Ramos (cell line): ENCODE measurements at regions not wholly inside any gene's neighbourhood (a gene's known extent, or its start where the extent isn't known, plus 50 kb on each side); places are given as distances from the start of the nearest gene placed in this dataset.

Experiments used
- in situ Hi-C: fragments of 300-500 bp; cut with MboI; formaldehyde crosslinking; loops from one replicate; pipeline ENCODE4 v1.14.3; 2022; ENCODE audit warnings: low sequenced_read_pairs; ENCODE audit not compliant: unreplicated experiment

DNA sequence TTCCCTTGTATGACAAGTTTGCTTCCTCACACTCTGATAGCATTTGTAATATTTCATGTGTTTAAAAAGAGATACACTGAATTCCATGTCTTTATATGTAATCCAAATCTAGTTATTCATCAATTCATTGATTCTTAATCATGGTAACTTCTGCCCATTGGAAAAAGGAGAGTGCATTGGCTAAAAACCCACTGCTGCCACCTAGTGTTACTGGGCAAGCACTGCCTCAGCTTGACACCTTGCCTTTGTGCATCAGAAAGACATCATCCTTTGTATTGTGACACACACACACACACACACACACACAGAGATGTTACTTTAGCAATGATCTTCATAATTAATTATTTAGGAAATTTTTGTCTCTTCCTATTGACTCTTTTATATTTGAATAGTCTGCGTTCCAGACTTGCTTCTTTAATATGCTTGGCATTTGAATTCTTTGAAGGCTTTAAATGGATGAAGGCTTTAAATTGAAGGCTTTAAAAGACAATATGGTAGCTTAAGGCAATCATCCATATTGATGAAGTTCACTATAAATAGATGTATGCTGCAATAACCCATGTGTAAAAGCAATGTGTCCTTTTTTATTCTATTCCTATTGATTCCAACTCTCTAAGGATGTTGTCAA is 414.2 kb upstream of the CHST9 start:
- in situ Hi-C loops: loop anchor here (10.0 kb wide), 1 partner anchor 575 kb away; no protein-coding TSS in a partner anchor

DNA sequence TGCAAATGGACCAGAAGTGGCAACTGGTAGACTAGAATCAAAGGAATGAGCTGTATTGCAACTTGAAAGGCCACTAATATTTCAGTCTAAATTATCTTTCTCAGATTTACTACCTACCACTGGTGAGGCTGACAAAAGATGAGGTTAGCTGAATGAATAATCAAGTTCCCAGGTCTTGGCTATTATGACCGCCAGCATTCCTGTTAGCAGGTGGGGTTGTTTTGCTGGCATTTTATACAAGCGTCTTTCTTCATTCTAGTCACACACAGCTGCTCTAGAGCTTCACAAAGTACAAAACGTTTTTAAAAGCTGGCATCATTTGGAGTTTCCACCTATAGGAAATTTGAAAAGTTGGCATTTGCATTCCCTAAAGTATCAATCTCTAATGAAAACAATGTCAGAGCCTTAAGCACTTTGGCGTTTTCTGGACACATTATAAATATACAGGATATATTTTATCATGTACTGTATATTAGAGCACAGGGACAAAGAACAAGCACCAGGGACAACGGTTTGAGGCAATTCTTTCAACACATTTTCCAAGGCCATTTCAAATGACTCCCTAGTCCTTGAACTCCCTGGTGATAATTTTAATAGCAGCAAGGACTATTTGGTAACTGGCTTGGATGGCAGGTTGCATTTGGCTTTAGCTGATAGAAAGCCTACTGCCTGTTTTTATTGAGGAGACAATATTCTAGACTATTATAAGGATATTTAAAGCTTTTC is 410.2 kb upstream of the CHST9 start:
- in situ Hi-C loops: loop anchor here (10.0 kb wide), 1 partner anchor 570 kb away; no protein-coding TSS in a partner anchor

DNA sequence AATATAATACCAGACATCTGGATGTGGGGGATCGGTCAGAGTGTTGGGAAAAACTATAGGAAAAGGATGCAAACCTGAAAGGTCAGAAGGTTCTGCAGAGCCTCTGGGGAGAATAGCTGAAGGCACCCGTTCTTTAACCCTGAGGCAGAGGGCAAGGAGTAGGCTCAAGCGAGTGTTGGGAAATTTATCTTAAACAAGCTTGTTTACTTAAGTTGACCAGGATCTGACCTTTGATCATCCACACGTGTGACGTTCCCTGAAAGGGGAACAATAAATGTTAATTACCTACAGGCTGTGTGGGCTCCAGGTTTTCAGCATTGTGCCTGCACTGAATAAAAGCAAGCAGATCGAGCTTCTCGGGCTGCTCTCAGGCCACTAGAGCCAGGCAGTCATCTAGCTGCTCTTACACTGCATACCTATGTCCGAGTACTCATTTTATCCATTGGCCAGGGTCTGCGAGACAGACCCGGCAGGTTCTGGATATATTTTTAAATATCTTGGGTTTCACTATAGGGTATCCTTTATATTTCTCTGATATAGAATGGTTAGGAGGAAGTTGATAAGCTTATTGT is 400.6 kb upstream of the CHST9 start:
- in situ Hi-C loops: no loop called here

DNA sequence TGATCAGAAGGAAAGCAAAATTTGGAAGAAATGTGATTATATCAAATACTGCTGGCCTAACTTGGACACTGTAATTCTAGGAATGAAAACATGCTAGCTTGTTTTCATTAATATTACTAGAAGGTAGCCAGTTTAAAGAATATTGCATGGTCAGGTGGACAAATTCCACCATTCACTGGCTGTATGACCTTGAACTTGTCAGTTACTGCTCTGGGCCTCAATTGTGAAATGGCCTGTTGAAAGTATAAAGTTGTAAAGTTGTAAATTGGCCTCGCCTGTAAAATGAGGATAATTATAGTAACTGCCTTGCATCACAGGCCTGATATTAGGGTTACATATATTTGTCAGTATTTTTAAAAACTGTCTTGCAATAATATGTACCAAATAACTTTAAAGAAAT is 398.4 kb upstream of the CHST9 start:
- in situ Hi-C loops: no loop called here

DNA sequence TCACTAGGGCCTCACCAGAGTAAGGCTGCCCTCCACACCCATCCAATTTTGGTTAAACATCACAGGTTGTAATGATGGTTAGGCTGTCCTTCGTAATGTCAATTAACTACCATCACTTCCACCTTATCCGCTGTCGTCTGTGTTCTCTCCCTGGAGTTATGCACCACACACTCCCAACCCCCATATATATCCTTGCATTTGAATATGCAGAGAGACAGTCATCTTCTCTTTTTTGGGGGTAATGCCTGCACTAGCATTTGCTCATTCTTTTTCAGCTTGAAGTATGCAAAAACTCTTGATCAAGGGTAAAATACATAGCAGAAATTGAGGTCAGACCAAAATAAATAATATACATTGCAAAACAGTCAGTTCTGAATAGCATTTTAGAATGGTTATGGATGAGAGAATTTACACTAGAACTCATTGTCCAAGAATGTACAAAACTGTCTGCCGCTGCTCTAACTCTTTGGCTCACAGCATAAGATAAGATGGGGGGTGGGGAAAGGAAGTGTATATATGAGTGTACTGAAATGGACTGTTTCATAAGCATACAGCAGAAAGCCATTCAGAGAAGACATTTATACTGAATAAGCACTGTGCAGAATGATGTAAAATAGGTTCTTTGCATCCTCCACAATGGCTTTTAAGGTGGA is 397.8 kb upstream of the CHST9 start:
- in situ Hi-C loops: no loop called here

DNA sequence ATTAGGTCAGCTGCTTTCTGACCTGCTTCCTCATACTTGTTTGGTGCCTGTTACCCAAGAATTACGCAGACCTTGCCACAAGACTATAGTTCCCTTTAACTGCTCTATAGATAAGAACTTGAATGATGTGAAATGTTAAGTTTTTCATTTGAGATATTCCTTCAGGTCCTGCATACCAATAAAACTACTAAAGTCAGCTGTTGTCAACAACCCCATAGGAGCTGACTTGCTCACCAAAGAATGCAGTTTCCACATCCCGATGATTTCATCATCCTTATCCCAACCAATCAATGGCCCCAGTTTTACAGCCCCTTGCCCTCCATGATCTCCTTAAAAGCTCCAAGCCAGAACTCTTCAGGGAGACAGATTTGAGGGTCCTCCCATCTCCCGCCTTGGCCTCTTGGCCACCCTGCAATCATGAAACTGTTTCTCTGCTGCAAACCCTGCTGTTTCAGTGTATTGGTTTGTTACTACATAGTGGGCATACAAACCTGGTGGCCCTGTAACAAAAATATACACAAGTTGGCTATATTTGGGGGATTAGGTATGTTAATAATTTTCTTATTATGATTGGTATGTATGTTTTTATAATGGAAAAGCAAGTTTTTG is 396.3 kb upstream of the CHST9 start:
- in situ Hi-C loops: no loop called here

DNA sequence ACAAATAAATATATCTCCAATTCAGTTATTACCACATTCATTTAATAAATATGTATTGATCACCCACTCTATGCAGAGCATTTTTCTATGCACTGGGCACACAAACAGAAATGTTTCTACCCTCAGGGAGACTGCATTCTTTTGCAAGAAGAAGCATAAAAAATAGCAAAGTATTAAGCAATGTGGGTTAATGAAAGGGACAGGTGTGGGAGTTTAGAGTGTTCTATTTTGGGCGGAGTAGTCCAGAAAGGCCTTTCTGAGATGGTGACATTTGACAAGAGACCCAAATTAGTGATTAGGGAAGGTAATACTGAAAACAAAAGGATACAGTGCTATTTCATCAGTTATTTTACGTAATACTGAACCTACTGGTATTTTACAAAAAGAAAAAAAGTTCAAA is 394.3 kb upstream of the CHST9 start:
- in situ Hi-C loops: no loop called here

DNA sequence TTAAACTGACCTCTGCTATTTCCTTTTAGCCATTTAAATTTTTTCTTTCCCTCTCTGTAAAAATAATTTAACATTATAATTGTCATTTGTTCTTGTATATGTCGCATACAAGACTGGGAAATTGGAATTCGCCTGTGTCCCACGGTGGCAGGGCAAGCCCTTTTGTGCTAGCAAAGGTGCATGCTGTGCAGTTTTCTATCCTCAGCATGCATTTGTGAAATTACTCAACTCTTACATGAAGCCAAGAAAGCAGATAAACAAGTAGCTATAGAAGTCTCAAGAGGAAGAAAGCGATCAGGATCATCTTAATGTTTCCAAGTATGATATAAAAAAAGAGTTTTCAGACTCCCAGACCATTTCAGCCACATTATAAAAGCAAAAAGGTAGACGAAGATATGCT is 392.6 kb upstream of the CHST9 start:
- in situ Hi-C loops: no loop called here

DNA sequence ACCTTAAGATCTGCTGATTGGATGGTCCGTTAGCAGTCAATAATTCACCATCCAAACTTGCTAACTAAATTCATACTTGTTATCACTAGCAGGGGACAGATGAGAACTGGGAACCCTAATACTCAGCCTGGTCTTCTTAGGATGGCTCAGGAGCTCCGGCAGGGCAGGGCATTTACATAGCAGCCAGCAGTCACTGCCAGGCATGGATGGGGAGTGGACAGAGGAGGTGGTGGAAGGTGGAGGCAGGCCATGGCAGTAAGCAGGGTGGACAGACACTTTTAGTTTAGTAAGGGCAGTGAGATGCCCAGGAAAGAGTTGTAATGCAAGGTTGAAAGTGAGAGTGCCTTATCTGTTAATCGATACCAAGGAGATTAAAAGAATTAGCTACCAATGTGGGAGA is 392.2 kb upstream of the CHST9 start:
- in situ Hi-C loops: no loop called here

DNA sequence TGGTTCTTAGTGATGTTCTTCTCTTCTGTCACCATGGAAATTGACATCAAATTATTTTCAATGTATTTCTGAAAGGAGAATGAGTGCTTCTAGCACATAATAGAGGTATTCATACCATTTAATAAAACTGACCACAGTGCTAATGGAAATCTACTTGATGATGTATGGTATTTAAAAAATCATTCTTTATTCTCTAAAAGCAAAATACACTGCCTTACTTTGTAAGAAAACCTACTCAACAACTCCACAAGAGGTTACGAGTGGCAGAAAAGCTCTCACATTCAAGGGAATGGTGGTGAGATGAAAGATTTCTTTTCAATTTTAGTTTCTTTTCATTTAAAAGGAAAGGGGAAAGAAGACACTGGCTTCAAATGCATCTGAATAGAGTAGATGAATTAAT is 382.3 kb upstream of the CHST9 start:
- in situ Hi-C loops: no loop called here

DNA sequence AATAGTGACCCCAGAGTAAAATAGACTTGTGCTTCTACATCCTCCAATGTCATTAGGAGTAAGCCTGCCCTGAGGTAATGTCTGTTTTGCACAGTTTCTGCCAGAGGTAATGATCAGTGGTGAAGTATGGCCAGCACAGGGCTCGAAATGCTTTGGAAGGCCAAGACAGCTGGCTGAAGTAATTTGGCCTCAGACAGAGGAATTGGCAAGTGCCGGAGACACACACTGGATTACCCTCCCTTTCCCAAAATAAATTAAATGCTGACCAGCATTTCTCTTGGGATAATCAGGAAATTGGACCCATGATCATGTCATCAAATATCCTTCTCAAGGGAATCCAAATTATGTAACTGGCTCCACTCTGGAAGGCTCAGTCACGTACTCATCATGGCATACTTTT is 379.0 kb upstream of the CHST9 start:
- in situ Hi-C loops: no loop called here

DNA sequence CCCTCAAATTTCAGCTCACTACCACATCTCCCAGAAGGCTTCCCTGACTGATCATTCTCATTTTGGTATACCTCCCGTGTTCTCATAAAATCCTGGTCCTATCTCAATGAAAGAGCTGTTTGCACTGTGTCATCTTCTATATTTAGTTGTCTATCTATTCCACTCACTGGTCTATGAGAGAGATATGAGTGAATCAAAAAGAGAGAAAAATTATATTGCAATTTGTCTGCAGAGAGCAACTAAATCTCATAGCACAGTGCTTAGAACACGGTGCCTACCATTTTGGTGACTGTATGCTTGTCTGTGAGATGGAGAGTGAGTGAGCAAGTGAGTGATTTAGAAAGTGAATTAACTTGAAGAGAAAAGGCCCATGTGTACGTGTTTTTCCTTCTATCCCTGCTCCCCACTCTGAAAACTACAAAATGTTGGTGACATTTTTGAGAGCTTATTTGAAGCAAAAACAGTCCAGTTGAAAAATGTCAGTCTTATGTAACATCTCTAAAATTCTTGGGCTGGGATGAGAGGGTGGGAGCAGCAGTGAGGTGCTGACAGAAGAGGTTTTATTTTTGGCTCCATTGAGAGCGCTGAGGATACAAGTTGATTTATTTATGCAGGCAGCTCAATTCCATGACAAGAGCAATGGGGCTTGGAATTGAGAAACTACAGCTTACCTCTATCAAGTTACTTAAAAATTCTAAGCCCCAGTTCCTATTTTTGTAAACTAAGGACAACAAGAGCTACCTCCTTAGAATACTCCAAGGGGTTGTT is 373.5 kb upstream of the CHST9 start:
- in situ Hi-C loops: no loop called here

DNA sequence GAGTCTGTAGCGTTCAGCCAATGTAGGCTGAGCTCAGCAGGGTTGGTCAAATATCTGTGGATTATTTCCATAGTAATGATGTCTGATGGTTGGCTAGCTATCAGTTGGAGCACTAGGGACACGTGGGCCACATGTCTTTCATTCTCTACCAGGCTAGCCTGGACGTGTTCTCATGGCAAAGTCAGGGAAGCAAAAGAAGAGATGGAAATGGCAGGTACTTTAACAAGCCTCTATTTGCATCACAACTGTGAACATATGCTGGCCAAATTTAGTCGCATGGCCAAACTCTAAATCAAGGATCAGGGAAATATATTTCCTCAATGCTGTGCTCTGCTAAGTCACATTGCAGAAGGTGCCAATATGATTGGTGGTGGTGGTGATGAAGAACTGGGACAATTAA is 371.6 kb upstream of the CHST9 start:
- in situ Hi-C loops: no loop called here

DNA sequence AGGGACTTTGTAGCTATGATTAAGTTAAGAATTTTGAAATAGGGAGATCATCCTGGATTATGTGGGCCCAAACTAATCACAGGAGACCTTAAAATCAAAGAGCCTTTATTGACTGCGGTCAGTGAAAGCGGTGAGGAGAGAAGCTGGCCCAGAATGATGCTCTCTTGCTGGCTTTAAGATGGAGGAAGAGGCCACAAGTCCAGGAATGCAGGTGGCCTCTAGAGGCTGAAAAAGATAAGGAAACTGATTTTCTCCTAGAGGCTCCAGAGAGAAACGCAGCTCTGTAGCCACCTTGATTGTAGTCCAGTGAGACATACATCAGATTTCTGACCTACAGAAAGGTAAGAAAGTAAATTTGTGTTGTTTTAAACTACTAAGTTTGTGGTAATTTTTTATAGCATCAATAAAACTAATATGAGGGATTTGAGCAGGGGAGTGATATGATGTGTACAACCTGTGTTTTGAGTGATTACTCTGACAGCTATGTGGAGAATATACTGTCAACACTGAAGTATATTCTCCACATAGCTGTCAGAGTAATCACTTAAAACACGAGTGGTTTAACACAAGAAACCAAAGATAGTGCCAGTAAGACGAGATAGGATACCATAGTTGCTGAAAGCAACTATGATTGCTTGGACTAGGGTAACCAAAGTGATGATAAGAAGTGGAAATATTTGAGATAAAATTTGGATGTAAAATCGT is 364.4 kb upstream of the CHST9 start:
- in situ Hi-C loops: no loop called here

DNA sequence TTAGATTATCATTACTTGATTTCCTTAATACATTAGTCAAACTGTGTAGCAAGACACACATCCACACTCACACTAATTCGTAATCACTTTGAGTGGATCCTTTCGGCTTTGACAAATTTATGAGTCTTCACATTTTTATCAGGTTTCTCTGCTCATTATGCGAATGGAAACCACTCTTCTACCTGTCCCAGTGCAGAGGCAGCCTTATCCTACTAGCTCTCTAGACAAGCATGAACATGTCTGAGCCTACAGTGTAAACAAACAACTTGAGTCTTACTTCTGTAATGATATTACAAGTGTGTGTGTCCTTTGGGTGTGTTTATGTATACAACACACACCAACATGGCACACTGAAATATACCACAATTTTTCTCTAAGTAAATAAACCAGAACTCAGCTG is 361.9 kb upstream of the CHST9 start:
- in situ Hi-C loops: no loop called here

DNA sequence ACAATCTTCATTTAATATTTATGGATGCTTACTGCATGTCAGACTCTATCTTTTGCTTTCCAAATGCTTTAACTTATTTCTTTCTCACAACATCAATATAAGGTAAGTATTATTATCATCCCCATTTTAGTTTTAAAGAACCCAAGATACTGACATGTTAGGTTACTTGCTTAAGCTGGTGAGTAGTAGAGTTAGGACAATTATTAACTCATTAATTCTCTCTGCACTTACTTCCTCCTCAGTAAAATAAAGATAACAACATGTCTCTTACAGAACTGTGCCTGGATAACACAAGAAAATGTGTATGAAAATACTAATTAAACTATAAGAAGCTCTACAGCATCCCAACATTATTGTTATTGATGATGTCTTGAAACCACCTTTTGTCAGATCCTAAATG is 359.1 kb upstream of the CHST9 start:
- in situ Hi-C loops: no loop called here

DNA sequence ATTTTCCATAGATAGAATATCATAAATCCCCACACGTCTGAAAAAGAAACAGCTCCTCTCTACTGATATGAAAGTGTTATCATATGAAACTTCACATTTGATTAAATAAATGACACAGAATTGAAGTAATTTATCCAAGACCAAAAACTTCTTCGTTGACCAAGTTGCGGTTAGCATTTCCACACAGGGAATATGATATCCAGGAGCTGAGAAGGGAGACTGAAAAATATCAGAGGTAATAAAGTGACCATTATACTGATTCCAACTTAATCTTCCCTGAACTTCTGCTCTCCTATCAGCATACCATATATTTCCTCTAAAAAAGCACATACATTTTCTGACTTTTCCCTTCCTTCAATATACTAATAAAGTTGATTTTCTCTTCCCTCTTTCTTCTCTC is 356.2 kb upstream of the CHST9 start:
- in situ Hi-C loops: no loop called here

DNA sequence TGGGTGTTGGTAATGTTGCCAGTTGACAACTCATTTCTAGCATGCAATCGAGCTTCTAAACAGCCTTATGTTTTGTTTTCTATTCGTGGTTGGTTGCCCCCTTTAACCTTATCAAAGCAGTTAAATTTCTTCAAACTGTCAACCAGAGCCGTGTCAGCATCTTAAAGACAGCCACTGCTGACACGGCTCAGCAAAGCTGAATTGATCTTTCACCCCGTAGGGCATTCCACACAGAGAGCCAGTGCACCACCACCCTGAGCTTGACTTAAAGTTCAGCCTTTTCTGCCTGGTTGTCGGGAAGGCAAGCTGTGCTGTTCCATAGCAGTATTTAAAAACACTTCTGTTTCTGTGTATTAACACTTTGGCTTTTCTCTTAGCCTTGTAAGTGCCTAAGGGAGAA is 355.0 kb upstream of the CHST9 start:
- in situ Hi-C loops: no loop called here

DNA sequence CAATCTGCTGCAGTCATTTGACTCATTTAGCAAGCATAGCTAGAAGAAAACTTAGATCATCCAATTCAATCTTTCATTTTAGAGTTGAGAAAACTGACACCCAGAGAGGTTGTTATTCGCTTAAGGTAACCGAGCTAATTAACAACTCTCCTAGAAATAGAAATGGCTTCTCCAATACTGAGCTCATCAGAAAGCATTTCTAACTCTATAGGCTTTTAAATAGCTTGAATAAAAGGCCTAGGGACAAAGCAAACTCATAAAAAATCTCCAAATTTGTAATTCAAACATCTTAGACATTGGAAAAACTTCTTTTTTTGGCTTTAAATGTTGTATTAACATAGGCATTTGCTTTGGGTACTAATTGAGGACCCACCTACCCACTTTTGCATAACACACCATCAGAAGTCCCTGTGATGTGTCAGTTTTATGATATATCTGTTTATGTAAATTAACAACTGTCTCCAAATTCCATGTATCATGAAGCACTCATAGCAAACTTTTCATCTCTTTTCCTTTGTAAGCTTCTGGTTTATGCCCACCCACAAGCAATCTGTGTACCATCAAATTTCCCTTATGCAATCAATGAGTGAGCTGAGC is 343.9 kb upstream of the CHST9 start:
- in situ Hi-C loops: no loop called here
